ENCODE measurements at regions not wholly inside any gene's neighbourhood (a gene's known extent, or its start where the extent isn't known, plus 50 kb on each side); places are given as distances from the start of the nearest gene placed in this dataset.

- no peak for DNase-seq
These were observed 50.3 kb upstream of the SORBS2 start for GRCh38 chr4:185862340-185862739.

DNA sequence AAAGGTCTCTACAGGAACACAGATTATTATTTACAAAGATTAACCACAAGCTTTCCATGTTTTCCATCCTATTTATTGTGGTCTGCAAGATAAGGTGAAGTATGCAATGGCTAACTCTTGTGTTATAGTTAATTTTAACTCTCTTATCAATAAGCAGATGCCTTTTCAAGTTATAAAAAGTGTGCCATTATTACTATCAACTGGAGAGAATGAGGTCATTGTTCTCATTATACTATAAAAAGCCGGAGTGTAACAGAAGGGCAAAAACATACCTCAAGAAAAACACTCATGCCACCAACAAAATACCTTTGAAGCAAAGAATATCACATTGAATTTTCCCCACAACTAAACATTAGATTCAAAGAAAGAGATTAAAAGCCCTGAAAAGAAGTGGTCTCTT is 52.0 kb upstream of the SORBS2 start:
- DNase-seq = no peak

DNA sequence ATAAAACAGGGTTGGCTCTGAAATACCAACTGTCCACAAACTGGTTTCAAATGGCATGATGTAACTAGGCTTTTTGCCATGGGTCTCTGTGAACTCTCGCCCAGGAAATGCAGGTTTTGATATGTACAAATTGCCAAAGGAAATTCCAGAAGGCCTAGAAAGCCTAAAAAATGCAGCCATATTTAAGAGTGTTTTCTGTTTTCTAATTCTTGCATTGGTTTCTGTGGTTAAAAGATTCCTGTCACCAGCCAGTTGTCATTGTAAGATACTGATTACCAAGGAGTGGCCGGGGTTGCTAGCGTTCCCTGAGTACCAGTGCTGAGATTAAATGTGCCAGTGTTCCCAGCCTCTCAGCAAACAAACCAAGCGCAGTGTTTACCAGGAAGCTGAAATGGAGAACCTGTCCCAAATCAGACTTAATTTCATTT is 53.9 kb upstream of the SORBS2 start:
- DNase-seq = no peak

GRCh38 chr4:185867770-185868169 is 55.8 kb upstream of the SORBS2 start:
- no peak for DNase-seq

GRCh38 chr4:185868983-185869382 is 57.0 kb upstream of the SORBS2 start:
- no peak for DNase-seq

GRCh38 chr4:185869427-185869826 is 57.4 kb upstream of the SORBS2 start:
- no peak for DNase-seq

- DNase-seq = no peak
These were observed 58.4 kb upstream of the SORBS2 start for GRCh38 chr4:185870366-185870765.

GRCh38 chr4:185872747-185873380 is 60.9 kb upstream of the SORBS2 start:
- no peak for DNase-seq

DNA sequence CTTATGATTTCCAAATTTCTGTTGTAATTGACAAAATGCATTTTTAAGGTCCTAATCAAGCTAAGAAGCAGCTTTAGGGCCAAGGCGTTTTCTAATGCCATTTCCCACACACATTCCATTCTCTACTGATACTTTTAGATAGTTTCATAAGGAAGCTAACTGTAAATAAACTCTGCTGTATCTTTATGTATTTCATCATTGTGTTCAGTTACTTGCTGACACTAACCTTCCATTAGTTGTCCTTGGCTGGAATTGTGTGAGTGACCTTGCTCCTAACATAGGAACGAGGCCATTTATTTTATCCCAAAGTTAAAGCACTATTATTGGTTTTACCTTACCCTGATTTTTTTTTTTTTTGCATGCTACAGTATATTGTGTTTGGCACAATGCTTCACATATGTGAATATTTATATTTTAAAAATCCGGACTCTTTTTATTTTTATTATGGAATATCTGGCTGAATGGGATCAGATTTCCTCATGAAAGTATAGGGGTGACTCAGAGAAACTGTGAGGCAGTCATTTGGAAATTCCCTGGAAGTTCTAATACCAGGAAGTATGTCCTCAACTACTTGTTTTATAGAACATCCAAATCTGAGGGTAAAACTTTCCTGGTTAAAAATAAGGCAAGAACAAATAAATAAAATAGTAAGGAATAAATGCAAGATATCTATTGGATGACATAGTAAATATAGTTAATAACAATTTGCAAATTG is 62.7 kb upstream of the SORBS2 start:
- DNase-seq = no peak

DNA sequence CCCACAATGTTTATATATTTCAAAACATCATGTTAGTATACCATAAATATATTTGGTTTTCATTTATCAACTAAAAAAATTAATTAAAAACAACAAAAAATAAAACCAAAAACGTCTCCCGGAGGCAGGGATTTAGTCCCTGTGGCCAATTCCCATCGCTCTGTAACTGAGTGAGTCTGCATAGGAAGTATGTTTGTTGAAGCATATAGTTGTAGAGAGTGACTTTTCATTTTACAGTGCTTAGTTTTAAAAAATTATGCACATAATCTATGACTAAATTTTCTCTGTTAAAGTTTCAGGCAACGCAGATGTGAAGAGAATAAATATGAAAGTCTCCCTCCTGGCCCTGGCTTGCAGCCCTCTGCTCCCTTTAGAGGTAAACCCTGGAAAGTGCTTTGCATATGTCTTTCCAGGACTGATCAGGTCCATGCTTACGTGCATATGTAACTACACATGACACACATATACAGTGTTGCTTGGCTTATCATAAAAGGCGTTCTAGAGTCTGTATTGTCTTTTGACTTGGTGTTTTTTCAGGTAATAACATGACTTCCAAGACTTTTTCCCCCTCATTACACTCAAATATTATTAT is 63.4 kb upstream of the SORBS2 start:
- DNase-seq = no peak

DNA sequence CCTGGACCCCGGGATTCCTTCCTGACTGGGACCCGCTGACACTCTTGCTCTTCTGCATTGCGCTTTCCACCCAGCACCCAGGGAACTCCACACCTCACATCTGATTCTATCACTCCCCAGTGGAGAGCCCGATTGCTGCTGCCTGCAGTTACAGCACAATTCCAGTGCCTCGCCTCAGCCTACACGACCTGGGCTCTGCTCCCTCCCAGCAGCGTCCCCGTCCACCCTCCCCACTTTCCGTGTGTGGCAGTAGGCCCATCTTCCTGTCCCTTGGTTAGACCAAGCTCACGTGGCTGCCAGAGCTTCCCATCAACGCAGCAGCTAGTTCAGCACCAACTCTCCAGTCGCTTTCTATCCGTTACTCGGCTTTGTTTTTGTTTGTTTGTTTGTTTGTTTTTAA is 66.6 kb upstream of the SORBS2 start:
- DNase-seq = no peak

DNA sequence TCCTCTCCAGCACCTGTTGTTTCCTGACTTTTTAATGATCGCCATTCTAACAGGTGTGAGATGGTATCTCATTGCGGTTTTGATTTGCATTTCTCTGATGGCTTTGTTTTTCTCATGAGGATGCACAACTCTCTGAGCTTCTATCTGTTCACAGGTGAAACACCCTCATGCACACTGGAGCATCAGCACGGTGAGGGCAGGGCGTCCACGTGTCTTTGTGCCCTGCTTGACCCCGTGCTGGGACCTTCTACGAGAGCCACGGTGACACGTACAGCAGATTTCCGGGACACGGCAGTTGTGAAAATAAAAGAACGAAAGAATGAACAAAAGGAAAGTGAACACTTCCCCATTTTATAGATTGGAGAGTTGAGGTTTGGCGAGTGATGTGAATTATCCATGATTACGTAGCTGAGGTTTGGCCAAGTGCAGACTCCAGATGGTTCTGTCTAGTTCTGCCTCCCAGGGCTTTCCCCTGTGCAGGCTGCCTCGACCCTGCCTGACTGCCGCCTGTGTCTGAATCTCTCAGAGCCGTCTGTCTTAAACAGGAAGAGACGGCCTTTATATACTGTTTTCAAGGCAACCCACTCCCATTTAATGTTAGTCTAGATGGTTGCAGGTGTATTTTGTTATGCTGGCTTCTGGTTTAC is 67.8 kb upstream of the SORBS2 start:
- no peak for DNase-seq

DNA sequence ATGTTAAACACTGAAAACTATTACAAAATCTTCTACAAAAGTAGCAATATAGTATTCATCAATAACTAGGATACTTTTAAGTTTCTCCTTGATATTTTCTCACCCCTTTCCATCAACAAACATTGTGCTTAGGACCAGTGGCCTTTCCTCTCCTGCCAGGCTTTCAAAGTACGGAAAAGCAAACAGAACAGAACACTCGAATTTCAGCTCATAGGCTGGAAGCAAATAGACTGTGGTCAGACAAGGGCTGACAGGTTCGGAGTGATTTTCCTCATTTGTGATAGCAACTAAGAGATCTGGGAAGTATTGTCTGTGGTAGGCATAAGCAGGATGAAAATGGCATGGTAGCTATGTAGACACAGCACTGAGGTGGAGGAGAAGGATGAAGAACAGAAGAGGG is 68.6 kb upstream of the SORBS2 start:
- no peak for DNase-seq

DNA sequence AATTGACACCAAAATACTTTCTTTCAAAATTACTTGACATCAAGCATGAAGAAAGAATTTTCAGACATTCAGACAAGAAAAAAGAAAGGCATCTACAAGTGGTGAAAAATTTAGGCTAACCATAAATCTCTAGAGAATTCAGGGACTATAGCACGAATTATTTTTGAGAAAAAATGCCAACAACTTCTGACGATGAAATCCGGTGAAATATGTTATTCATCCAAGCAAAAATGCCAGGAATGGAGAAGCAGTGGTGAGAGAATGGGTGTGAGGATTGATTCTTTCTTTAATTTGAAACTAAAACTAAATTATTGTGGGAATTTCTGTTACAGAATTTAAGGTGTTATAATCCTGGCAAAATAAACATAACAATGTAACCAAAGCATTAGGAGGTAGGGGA is 69.4 kb upstream of the SORBS2 start:
- DNase-seq = no peak

- DNase-seq = no peak
These were observed 71.6 kb upstream of the SORBS2 start for GRCh38 chr4:185883591-185883990.

- DNase-seq = no peak
These were observed 73.1 kb upstream of the SORBS2 start for GRCh38 chr4:185885075-185885474.

- no peak for DNase-seq
These were observed 73.6 kb upstream of the SORBS2 start for GRCh38 chr4:185885604-185886003.

DNA sequence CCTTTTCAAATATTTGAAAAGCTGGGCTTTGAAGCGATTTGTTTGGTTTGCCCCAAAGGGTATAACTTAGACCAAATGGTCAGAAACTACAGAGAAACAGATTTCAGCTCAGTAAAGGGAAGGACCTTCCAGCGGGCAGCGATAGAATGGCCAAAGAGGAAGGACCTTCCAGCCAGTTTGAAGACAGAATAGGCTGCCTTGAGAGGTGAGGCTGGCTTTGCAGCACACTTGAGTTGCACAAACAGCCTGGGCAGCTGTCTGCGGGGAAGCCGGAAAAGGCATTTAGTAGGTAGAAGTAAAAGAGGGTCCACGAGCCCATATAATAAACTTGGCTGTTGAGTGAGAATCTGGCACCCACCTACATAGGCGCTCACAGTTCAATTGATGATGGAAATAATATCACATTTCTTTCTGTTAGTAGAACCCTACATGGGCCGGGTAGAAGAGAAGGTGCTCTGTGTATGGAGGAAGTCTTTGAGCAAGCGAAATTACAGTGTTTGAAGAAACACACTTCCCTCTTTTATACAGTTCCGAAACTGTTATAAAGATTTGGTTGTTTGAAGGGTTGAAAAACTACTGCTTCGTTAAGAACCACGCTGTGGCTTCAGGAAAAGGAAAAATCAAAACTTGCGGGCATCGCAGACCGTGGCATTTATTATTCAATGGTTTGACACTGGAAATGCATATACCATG is 75.0 kb upstream of the SORBS2 start:
- DNase-seq = no peak

DNA sequence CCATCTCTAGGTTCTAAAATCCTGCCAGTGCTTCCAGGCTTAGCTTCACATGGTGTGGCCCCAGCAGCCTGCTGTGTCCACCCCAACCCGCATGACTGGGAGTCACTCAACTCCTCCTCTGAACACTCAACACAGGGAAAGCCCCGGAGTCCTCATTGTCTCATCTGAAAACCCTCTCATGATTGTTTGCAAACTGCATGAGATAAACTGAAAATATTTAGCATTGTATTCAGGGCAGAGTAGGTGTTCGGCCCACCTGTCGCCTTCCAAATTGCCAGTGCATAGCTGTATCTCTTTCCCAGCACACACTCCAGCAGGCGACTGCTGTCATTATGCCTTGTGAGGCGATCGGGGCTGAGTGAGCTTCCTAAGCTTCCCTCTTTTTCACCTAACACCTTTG is 76.7 kb upstream of the SORBS2 start:
- DNase-seq = no peak

GRCh38 chr4:185889585-185889984 is 77.6 kb upstream of the SORBS2 start:
- no peak for DNase-seq

DNA sequence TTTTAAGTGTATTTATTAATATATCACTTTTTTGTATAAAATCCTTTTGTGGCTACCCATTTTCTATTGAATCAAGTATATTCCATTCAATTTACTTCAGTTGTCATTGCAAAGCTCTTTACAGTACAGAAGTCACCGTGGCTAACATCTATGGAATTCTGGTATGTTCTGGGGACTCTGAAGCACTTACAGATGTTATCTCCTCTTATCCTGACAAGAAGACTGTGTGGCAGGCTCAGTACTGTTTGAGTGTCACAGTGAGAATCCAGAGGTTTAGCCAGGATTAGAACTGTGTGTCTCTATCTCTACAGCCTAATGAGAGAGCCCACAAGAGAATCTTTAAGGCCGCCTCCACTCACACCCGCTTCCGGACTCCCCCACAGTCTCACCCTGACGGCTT is 78.2 kb upstream of the SORBS2 start:
- DNase-seq = no peak

DNA sequence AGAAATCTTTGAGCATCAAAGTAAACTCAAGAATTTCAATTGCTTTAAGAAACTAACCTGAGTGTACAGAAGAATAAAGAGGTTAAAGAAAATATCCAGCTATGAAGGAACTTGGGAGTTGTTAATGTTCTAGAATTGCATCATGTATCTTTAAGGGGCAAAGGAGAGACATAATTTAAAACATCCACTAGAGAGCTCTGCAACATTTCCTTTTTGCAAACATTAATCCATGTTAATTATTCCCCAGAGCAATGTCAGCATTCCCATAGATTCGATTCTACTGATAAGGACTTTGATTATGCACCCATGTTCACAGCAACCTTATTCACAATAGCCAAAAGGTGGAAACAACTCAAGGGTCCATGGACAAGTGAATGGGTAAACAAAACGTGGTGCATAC is 80.2 kb upstream of the SORBS2 start:
- DNase-seq = no peak

DNA sequence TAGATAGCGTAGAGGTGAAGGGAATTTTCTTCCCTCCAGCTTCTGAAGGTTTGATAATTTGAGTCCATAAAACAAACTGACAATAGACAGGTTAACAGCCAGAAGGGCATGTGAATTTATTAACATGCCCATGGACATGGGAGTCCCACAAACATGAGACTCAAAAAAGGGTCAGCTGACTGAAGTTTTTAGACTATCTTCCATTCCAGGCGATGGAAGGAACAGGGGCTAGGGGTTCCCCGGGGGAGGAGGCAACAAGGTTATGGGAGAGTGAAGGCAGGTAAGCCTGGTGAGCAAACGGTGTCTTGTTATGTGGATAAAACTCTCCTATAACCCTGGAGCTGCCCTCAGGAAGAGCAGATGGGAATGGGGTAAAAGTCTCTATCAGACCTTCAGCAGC is 81.5 kb upstream of the SORBS2 start:
- no peak for DNase-seq
